ENCODE measurements at regions not wholly inside any gene's neighbourhood (a gene's known extent, or its start where the extent isn't known, plus 50 kb on each side); places are given as distances from the start of the nearest gene placed in this dataset.

DNA sequence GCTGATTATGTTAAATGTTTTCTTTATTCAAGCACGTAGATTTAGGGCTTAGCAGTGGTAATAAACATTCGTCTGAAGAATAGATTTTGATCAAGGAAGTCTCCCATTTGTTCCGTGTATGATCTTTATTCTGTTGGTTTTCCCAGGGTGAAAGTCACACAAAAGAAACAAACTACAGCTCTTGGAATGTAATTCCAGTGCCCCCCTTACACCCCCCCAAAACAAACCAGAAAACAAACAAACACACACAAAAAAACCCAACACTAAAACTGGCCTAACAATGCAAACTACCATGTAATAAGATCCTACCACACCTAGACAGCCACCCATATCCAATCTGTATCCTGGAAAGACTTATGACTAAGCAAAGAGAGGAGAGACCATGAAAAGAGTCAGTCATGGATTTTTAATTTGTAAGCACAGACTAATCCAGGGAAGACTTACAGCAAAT, 196.2 kb upstream of the ELL2 start:
- no peak for DNase-seq

- DNase-seq: no peak
Observed at GRCh38 chr5:96157077-96157780, 195.6 kb upstream of the ELL2 start.

DNA sequence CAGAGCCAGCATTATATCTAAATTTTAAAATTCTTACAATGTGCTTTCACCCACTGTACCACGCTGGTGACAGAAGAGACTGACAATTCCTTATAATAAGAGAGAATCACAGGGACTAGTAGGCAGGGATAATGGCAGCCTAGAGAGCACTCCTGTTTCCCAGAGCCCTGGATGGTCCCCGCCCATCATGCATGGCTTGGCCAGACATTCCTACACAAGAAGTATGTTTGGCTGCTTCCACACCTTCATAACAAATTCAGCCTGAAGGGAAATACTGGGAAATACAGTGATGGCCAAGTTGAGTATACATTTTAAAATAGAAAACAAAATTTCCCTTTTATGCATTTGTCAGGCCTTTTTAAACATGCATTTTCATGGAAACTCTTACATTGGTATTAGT, 193.5 kb upstream of the ELL2 start:
- no peak for DNase-seq

DNA sequence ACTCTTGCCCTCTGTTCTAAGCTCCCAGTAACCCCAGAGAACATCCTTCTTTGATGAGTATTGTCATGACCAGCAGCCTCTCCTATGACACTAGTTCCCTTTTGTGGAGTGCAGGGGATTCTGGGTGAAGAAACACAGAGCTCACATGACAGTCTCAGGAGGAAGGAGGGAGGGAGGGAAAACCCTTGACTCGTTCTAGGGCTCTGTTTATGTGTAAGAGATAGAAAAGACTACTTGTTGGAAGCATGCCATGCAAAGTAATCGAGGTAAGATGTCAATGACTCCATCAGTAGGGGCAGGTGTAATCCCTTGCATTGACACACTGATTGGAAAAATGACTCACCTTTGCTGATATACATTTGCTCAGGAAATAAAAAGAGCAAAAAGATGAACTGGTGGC, 190.2 kb upstream of the ELL2 start:
- DNase-seq: no peak

DNA sequence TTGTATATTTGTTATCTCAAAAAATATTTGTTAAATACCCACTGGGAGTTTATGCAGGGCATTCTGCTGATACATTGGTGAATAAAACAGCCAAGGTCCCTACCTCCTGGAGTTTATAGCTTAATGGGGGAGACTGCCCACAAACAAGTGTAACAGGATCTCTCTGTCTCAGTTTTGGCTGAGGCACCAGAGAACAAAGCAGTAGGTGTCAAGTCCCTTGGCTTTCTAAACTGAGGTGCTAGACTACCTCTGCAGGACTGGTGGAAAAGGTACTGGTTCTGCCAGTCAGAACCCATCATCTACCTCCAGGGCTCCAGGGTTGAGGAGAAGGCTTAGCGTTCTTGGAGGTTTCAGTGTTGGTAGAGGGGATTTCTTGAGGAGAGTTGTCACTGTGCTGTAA, 188.4 kb upstream of the ELL2 start:
- DNase-seq: no peak

GRCh38 chr5:96149546-96149945, 187.9 kb upstream of the ELL2 start:
- no peak for DNase-seq

GRCh38 chr5:96149021-96149420, 187.4 kb upstream of the ELL2 start:
- no peak for DNase-seq

GRCh38 chr5:96148376-96148775, 186.7 kb upstream of the ELL2 start:
- no peak for DNase-seq

DNA sequence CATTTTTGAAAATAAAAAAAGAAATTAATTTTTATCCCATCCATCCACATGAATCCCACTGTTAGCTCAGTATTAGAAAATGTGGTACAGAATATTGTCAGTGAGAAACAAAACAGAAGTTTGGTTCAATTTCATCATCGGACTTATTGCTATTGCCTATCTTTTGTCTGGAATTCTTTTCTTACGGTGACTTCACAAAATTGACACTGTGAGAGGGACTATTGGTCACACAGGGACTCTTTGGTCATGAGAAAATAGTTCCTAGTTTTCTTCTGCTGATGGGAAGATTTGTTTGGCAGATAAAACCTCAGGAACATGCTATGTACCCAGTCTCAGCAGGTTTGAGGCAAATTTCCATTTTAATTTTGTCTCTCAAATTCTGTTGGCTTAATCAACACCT, 186.2 kb upstream of the ELL2 start:
- DNase-seq: no peak

DNA sequence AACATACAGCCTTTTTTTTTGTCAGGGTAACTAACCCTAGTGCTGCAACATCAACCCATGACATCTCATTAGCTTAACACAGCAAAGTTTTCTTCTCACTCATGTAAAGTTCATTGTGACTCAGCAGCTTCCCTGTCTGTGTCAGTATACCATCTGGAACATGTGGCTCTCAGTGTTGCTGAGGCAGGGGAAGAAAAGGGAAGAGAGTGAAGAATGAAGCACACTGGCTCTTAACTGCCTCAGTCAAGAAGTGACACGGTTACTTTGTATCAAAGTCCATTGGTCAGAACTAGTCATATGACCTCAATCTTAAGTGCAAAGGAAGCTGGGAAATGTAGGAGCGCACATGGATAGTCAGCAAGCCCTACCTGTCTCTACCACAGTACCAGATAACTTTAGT, 185.0 kb upstream of the ELL2 start:
- no peak for DNase-seq

GRCh38 chr5:96144289-96144688, 182.6 kb upstream of the ELL2 start:
- DNase-seq: no peak

GRCh38 chr5:96143450-96143849, 181.8 kb upstream of the ELL2 start:
- no peak for DNase-seq

DNA sequence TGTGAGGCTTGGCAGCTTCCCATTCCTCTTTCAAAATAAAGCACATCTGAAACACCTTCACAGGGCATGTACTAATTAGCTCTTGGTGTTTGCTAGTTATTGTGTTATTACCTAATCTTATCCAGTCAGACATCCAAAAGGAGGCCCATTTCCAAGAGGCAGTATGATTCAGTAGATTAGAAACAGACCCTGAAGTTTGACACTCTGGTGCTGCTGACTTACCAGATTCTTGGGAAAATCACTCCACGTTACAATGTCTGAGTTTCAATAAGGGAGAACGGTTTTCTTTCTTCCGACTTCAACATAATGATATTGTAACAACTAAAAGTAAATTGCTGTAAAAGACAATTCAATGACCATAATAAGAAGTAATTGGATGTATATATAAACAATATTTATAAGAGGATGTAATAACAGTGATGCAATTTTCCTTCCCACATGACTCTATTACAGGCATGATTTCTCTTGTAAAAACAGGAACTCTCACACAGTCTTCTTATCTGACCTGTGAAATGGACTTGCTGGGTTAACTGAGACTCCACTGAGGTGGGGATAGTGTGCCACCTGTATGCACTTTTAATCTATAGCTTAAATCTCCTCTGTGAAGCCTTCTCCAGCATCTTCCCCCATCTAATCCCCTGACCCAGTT, 181.3 kb upstream of the ELL2 start:
- no peak for DNase-seq

DNA sequence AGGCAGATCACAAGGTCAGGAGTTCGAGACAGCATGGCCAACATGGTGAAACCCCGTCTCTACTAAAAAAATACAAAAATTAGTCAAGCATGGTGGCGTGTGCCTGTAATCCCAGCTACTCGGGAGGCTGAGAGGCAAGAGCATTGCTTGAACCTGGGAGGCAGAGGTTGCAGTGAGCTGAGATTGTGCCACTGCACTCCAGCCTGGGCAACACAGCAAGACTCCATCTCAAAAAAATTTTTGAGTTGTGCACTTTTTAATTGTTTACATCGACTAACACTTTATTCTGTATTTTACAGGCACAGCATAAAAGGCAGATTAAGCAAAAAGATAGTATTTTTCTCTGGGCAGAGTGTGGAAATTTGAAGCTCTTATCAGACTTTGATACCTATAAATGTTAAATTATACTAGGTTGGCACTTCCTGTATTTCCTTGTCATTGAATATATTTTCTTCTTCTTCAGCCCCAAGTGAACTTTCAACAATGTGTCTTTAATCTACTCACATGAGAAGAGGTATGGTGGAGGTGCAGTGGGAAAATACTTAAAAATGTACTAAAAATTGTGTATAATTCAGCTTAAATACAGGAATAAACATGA, 180.6 kb upstream of the ELL2 start:
- DNase-seq: no peak

GRCh38 chr5:96141749-96142148, 180.1 kb upstream of the ELL2 start:
- no peak for DNase-seq

DNA sequence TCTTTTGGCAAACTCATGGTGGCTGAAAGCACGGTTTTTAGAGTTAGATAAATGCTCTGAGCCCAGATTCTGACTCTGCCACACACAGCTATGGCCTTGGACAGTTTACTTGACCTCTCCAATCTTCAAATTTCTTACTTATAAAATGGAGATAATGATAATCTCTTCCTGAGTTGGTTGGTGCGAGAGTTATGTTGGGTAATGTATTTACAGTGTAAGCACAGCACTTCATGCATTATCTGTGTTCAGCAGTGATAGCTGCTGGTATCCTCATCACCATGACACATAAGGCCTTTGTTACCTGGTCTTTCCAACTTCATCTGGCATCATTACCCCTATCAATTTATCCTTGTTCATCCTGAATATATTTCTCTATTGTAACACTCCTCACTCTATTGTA, 178.8 kb upstream of the ELL2 start:
- no peak for DNase-seq

- no peak for DNase-seq
Observed at GRCh38 chr5:96140084-96140483, 178.4 kb upstream of the ELL2 start.

DNA sequence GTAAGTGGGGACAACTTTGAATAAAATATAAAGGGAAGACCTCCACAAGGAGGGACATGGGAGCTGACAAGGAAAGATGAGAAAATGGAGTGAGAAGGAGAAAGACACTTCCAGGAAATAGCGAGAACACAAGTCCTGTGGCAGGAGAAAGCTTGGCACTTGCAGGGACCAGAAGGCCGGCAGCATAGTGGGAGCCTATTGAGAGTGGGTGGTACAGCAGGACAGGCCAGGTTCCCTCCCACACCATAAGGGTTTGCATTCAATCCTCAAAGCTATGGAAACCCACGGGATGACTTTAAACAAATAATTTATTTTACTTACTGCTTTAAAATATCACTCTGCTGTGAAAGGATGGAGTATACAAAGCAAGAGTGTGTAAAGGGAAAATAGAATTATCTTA, 173.2 kb upstream of the ELL2 start:
- no peak for DNase-seq

- DNase-seq: no peak
Observed at GRCh38 chr5:96133341-96134079, 171.9 kb upstream of the ELL2 start.

GRCh38 chr5:96129276-96129675, 167.6 kb upstream of the ELL2 start:
- no peak for DNase-seq

DNA sequence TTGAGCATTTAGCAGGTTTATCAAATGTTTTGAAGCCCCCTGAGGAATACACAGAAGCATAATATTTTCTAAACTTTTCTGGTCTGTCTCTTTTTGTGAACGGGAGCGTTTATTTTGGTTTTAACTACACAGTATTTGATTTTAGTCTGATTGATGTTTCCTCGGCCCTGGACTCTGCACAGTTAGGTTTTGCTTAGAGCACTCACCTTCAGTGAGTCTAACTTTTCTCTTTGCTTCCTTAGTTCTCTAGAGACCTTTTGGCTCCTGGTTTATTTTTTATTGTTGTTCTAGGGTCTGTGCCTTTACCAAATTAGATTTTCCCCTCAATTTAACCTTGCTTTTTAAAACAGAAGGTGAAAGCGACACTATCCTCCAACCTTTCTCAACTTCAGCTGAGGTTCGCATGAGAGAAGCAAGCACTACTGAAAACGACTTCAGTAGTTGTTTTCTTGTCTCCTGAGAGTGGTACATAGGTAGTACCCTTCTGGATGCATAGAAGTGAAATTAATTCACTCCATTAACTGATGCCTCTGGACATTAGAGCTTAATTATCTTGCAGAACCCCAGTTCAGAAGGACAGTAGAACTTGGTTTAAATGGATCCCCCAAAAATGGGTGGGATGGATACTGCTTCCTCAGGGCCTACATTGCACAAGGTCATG, 166.7 kb upstream of the ELL2 start:
- no peak for DNase-seq

- DNase-seq: no peak
Observed at GRCh38 chr5:96127538-96127937, 165.9 kb upstream of the ELL2 start.

GRCh38 chr5:96125231-96125891, 163.7 kb upstream of the ELL2 start:
- DNase-seq: no peak
